HCEC 1CT (cell line): ENCODE measurements at regions not wholly inside any gene's neighbourhood (a gene's known extent, or its start where the extent isn't known, plus 50 kb on each side); places are given as distances from the start of the nearest gene placed in this dataset.
"Not testable (repeated sequence)": the region's sequence is repeated elsewhere in the genome, so short reads cannot be mapped to it uniquely, and the experiment has no call there.

Source experiments
- DNase-seq: peaks from one replicate; pipeline ENCODE4 v3.0.0-alpha.2; 2017

GRCh38 chr14:44453433-44454171, 53.5 kb downstream of the FSCB start:
- DNase-seq: no peak

- not testable (repeated sequence) for DNase-seq
Measured at GRCh38 chr14:44450232-44450631, 56.9 kb downstream of the FSCB start.

- no peak for DNase-seq
Measured at GRCh38 chr14:44449680-44450079, 57.4 kb downstream of the FSCB start.

- no peak for DNase-seq
Measured at GRCh38 chr14:44448951-44449358, 58.1 kb downstream of the FSCB start.

GRCh38 chr14:44446965-44447364, 60.1 kb downstream of the FSCB start:
- DNase-seq: no peak

GRCh38 chr14:44444454-44444853, 62.6 kb downstream of the FSCB start:
- no peak for DNase-seq

GRCh38 chr14:44438936-44439335, 68.1 kb downstream of the FSCB start:
- DNase-seq: no peak

- DNase-seq: no peak
Measured at GRCh38 chr14:44438221-44438620, 68.9 kb downstream of the FSCB start.

GRCh38 chr14:44436458-44436857, 70.6 kb downstream of the FSCB start:
- no peak for DNase-seq

GRCh38 chr14:44428231-44428945, 78.7 kb downstream of the FSCB start:
- no peak for DNase-seq

- no peak for DNase-seq
Measured at GRCh38 chr14:44422699-44423098, 84.4 kb downstream of the FSCB start.

GRCh38 chr14:44420226-44420625, 86.9 kb downstream of the FSCB start:
- no peak for DNase-seq

- no peak for DNase-seq
Measured at GRCh38 chr14:44418856-44419255, 88.2 kb downstream of the FSCB start.

- DNase-seq: no peak
Measured at GRCh38 chr14:44417809-44418208, 89.3 kb downstream of the FSCB start.

GRCh38 chr14:44414646-44415045, 92.4 kb downstream of the FSCB start:
- DNase-seq: no peak

GRCh38 chr14:44412858-44413569, 94.1 kb downstream of the FSCB start:
- DNase-seq: no peak

- DNase-seq: no peak
Measured at GRCh38 chr14:44405011-44405486, 102.0 kb downstream of the FSCB start.

- DNase-seq: no peak
Measured at GRCh38 chr14:44404599-44404998, 102.5 kb downstream of the FSCB start.

GRCh38 chr14:44404036-44404435, 103.0 kb downstream of the FSCB start:
- no peak for DNase-seq

- no peak for DNase-seq
Measured at GRCh38 chr14:44403193-44403592, 103.9 kb downstream of the FSCB start.

- no peak for DNase-seq
Measured at GRCh38 chr14:44396226-44396625, 110.9 kb downstream of the FSCB start.

- no peak for DNase-seq
Measured at GRCh38 chr14:44392984-44393383, 114.1 kb downstream of the FSCB start.

- no peak for DNase-seq
Measured at GRCh38 chr14:44388306-44388705, 118.8 kb downstream of the FSCB start.

GRCh38 chr14:44385906-44386305, 121.2 kb downstream of the FSCB start:
- DNase-seq: no peak
